HG03135 (cell line): ENCODE measurements at regions not wholly inside any gene's neighbourhood (a gene's known extent, or its start where the extent isn't known, plus 50 kb on each side); places are given as distances from the start of the nearest gene placed in this dataset.

Source experiments
- ATAC-seq: cut with Tn5 transposase; IDR thresholded peaks from one replicate; pipeline ENCODE4 v1.9.1; 2021; ENCODE audit warnings: mild to moderate bottlenecking, moderate library complexity; ENCODE audit not compliant: unreplicated experiment

DNA sequence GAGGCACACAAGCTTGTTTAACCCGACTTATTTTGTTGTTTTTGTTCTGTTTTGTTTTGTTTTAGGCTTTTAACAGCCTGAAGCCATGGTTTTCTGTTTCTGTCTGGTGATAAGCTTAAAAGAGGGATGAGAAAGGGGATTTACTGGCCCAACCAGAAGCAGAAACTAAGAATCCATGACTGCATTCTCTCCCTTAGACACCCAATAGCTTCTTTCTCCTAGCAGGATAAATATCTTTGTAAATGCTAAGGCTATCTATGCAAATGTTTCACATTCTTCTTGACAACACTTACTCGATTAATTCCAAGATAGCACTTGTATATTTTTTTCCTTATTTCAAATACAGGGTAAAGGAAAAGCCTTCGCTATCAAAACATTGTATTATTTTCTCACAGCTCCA, 53.7 kb upstream of the SMAD1 start:
- ATAC-seq = no peak

DNA sequence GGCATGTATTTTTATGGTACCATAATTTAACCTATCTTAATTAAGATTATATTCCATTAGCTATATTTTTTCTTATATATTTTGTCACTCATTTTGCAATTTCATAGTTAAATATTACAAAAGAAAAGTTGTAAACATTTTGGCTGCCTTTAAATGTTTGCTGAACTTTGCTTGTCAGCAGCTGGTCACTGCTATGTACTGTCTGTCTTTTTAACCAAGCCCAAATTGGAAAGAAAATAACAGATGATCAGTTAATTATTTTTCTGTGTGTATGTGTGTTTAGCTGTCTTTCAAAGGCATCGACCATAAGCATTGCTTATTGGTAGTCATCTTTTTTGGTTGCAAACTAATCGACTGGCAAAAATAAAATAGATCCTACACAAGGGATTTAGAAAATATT, 54.4 kb upstream of the SMAD1 start:
- ATAC-seq = no peak

DNA sequence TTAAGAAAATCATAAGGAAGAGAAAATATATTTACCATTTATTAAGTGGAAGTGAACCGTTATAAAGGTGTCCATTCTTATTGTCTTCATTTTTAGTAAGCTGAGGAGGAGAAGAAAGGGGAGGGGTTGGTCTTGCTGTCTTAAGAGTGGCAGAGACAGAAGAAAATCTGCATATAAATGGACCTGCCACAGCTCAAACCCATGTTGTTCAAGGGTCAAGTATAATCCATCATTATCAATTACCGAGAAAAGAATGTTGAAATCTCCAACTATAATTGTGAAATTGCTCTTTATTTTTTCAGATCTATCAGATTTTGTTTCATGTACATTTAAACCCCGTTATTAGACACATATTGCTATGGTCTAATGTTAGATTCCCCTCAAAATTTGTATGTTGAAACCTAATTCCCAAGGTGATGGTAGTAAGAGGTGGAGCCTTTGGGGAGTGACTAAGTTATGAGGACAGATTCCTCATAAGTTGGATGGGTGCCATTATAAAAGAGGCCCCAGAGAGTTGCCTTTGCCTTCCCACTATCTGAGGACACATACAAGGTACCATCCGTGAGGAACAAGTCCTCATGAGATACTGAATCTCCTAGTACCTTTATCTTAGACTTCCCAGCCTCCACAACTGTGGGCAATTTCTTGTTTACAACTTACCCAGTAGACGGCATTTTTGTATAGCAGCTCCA, 58.5 kb upstream of the SMAD1 start:
- ATAC-seq = no peak

DNA sequence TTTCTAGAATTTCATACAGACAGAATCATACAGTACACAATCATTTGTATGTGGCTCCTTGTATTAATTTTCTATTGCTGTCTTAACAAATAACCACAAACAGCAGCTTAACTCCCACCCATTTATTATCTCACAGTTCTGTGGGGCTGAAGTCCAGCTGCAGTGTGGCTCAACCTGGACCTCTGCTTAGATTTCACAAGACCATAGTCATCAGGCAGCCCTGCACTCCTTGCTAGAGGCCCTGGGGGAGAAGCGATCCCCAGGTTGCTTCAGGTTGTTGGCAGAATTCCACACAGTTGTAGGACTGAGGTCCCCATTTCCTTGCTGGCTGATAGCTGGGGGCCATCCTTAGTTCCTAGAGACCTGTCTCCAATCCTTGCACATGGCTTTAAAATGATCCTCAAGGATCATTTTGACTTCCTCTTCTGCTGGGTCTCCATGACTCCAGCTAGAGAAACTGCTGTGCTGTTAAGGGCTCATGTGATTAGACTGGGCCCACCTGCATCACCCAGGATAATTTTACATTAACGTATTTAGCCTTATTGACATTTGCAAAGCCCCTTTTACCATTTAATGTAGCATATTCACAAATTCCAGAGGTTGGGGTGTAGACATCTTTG, 60.9 kb upstream of the SMAD1 start:
- ATAC-seq = no peak

DNA sequence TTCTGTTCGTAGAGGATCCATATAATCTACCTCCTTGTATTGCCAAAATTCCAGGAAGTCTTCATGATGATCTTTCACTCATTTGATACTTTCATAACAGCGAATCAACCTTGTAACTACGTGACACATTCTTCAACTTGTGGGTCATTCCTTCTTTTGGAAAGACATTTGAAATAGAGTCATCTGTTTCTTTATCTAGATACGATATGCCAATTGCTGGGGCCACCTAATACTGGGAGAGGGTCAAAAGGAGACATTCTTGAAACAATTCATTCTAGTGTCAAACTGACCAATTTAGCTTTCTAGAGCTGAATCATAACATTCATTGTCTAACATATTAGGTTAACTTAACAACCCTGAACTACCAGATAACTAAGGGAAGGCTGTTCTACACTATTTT, 62.9 kb upstream of the SMAD1 start:
- ATAC-seq = no peak

DNA sequence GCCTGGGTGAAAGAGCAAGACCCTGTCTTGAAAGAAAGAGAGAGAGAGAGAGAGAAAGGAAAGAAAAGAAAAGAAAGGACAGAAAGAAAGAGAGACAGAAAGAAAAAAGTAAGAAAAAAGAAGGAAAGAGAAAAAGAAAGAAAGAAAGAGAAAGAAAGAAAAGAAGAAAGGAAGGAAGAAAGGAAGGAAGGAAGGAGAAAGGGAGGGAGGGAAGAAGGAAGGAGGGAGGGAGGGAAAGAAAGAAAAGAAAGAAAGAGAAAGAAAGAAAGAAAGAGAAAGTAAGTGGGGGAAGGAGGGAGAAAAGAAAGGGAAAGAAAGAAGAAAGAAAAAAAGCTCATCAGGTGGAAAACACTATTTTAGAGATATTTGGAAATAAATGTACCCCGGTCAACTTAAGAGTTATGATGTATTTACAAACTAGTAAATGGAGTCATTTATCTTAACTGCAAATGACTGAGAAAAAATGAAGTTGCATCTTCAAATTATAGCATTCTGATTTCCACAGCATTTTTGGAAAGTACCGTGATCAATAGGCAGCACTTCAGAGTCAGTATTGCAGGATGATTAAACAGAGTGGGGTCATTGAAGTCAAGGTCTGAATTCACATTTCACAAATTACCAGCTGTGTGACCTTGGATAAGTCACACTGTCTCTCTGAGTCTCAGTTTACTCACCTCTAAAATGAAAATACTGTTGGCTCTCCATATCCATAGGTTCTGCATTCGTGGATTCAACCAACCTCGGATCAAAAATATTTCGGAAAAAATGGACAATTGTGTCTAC, 64.1 kb upstream of the SMAD1 start:
- no peak for ATAC-seq

DNA sequence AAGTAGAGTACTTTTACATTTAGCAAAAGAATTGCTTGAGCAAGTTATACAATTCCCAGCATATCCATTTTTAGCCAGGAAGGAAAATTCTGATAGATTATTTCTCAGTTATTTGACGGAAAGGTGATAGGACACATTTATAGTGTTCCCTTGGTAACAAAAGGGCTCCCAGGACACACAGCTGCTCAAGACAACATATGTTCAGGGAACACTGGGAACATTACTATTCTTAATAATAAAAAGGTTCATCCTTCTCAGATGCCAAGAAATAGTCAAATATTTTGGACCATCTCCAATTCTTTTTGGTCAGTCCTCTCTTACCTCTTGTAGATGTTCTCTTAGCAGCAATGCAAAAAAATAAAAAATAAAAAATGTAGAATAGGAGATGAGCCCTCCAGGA, 66.8 kb upstream of the SMAD1 start:
- no peak for ATAC-seq

DNA sequence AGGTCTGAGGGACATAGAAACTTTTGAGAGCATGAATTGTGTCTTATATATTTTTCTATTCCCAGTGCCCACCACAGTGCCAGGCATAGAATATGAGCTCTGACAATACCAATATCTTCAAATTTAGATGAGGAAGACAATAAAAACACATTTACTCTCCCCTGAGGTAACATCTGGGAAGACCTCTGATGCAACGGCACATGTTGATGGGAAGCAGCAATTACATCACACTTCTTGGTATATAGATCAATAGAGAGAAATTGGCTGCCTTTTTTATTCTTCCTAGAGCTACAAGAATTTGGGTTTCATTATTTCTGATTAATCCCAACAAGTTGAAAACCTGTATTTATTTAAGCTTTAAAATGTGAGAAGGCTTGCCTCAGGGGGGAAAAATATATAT, 67.4 kb upstream of the SMAD1 start:
- no peak for ATAC-seq

DNA sequence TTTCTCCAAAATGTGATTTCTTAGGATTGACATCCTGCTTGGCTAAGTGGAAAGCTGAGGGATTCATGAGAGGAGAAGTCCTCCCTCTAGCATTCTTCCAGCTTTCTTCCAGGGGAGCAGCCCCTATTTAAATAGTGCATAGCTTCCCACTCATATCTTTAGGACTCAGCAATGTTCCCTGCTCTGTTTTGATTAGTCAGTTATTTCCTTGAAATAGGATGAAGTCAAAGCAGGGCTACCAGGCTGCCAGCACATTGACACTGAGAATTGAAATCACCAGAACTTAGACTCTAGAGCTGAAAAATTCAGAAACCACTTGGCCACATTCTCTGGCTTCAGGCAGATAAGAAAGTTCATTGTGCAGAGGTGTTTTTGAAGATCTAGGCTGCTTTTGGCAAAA, 74.7 kb upstream of the SMAD1 start:
- no peak for ATAC-seq

DNA sequence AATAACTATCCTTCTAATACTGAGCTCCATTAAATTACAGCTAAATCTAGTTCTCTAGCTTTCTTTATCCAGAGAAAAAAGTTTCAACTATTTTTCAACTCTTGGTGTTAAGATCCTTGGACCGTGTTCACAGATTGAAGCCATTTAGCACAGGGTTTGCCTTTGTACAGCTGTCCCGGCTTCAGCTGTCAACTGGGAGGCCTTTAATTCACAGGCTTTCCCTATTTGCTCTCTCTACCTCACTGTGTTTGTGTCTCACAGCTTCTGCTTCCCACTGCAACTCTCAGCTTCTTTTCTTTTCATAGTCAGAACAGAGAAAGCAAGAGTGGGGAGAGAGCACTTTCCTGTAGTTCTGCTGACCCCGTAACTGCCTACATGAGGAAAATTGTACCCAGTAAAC, 76.9 kb upstream of the SMAD1 start:
- no peak for ATAC-seq

DNA sequence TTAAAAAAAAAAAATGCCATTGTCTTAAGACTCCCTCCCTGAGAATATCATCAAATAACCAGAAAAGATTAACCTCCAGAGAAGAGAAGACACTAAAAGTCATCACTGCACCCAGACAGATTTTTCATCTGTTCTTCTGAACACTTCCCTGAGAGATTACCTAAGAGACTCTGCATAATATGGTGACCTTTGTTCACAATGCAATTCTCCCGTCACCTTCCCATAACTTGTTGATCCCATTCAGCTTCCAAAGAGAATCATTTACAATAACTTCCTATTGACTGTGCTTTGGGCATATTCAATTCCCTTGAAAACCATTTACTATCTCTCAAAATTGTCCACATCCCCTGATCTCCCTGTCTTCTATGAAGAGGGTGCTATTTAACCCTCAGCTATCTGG, 85.1 kb upstream of the SMAD1 start:
- ATAC-seq = no peak

DNA sequence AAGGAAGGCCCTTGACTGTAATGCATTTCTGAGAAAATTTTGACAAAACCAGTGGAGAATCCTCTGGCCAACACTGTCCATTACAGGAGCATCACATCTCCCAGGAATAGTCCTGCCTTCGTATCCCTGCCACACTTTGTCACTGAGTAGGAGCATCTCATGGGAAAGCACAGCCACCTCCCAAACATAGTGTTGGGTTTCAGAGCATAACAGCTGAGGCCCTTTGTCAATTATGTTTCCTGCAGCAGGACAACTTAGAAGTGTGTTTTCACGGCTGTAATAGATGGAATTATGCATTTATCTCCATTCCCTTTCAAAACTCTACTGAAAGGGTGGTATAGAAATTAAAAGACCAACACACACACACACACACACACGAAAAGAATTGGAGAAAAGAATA, 91.1 kb upstream of the SMAD1 start:
- ATAC-seq = no peak

DNA sequence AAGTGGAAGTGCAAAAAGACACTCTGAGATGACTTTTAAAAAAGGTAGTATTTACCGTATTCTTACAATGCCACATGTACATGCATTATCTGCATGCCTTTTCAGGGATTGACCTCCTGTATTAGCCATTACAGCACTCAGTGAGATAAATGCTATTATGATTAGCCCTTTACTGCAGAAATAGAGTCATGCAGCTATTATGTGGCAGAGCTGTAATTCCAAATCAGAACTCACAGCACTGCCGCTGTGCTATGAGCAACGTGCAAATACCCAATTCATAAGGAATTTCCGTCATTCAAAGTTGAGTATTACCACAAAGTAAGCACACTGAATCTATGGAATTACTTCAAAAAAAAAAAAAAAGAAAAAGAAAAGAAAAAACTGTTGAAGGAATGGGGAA, 92.1 kb upstream of the SMAD1 start:
- no peak for ATAC-seq

DNA sequence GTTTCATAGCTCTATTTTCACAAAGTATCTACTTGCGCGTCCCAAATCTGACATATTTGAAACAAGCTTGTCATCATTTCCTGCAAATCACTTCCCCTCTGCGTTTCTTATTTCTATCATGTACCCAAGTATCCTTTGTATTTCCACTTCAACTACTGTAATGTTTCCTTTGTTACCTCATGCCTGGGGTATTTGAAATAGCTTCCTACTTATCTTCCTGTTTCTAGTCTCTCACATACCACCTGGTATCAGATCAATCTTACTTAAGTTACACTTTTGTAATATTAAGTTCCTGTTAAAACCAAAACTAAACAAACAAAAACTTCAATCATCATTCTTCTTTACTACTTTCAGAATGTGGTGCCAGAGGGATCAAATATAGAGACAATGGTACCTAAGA, 93.6 kb upstream of the SMAD1 start:
- ATAC-seq = no peak

DNA sequence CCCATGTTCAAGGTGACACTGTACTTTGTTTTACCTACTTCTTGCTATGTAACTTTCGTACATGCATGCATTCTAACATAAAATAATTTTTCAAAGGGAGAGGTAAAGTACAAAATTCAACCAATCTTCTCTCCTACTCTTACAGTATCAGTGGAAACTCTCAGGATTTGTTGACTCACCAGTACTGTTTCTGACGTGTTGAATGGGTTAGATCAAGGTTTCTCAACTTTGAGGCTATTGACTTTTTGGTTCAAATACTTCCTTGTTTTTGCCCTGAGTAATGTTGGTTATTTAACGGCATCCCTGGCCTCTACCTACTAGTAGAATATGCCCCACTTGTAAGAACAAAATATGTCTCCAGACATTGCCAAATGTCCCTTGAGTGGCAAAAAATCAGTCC, 94.6 kb upstream of the SMAD1 start:
- no peak for ATAC-seq

DNA sequence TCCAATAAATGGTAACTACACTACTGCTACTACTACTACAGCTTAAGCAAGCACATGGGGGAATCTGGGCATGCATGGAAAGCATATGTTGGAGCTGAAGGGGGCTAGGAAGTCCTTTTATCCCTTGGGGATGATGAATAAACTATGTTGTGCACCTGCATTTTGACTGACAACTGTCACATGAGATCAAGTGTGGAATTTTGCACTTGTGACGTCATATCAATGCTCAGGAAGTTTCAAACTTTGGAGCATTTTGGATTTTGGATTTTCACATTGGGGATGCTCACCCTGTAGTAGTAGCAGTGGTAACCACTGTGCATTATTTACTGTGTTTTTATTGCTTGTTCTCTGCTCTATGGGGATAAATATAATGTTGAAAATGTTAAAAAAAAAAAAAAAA, 100.5 kb upstream of the SMAD1 start:
- no peak for ATAC-seq

DNA sequence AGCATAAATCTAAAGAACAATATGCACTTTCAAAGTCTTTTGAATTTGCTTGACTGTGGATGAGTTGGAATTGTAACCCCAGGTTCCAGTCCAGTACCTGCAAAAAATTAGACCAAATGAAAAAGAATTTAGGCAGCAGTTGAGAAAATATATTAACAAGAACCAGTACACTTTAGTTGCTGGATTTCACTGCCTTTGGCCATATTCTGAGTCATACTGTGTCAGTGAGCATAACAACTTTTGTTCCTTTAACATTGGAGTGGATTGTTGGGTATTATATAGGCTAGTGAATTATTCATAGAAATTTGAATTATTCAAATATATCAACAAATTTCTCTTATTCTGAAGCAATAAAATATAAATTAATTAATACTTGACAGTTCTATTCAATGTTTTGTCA, 101.5 kb upstream of the SMAD1 start:
- ATAC-seq = no peak

DNA sequence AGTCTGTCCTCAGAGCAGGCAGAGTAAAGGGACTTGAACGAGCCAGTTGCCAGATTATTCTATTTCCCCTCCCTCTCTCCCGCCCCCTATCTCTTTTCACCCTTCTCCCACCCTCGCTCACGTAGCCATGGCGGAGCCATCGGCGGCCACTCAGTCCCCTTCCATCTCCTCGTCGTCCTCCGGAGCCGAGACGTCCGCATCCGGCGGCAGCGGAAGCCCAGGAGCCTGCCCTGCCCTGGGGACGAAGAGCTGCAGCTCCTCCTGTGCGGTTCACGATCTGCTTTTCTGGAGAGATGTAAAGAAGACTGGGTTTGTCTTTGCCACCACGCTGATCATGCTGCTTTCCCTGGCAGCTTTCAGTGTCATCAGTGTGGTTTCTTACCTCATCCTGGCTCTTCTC, 106.2 kb upstream of the SMAD1 start:
- no peak for ATAC-seq

DNA sequence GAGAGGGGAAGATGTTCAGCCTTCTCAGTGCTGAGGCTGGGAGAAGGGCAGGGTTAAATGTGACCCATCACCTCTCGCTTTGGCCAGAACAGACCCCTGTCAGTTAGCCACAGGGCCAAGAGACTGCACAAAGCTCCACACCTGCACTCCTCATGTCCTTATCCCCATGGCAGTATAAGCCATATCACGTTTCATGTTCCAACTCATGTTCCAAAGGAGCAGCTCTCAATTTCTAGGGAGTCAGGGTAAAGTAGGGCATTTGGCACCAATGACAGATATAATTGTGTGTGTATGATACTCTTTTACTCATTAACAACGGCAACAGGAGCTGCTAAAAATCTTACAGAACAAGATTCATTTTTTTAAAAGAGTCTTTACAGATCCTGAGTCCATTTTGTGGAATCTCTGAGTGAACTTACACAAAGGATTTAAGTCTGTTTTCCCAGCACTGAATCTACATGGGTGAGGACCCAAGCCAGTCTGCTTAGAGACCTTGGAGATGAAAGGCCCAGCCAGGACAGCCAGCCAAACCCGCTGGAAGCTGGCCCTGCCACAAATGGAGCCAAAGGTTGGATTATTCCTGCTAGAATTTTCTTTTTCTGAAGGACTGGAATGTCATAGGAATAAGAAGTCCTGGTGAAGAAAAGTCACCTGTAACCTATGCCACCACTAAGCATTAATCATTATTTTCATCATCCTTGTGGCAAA, 129.1 kb upstream of the SMAD1 start:
- no peak for ATAC-seq

DNA sequence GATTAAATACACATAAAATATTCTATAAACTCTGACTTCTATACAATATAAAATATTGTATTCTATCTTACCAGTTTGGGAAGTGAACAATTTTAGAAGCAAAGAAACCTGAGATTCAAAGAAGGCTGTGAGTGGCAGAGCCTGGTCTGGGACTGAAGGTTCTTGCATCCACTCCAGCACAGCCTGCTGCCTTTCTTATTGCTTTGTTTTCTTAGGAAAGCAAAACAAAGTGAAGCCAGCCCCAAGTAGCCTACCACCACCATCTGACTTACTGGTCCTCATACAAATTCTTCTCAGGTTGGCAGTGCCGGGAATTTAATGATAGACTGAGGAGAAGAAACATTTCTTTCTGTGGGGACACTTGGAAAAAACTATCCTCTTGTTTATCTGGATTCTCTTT, 129.7 kb upstream of the SMAD1 start:
- no peak for ATAC-seq

DNA sequence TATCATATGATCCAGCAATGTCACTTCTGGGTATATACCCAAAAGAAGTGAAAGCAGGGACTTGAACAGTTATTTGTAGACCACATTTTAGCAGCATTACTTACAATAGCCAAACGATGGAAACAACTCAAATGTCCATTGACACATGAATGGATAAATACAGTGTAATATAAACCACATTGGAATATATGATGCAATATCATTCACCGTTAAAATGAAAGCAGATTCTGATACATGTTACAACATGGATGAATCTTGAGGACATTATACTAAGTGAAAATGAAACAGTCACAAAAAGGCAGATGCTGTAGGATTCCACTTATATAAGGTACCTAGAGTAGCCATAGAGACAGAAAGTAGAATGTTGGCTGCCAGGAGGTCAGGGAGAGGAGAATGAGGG, 130.5 kb upstream of the SMAD1 start:
- no peak for ATAC-seq

DNA sequence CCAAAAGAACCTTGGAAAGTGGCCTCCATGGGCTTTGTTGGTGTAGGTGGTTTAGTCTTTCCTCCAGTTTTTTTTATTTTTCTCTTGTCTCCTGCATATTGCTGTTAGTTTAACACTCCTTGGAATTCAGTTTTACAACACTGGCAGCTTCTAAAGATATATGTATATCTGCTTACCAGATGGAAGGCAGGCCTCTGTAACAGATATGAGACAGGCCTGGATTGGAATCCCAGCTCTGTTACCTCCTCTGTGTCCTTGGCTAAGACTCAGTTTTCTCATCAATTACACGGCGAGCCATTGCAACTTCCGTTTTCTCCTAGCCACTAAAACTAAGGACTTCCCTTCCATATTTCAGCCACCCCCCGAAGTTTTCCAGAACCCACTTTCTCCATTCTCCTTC, 133.4 kb upstream of the SMAD1 start:
- no peak for ATAC-seq
